HUDEP-2 (cell line): ENCODE measurements at regions not wholly inside any gene's neighbourhood (a gene's known extent, or its start where the extent isn't known, plus 50 kb on each side); places are given as distances from the start of the nearest gene placed in this dataset.

ENCODE experiments used
- DNase-seq, 76 experiments: peaks; one replicate each; lab custom pipeline; 2025; ENCODE audit not compliant: unreplicated experiment in 76 of 76; lab: John Stamatoyannopoulos, UW

DNA sequence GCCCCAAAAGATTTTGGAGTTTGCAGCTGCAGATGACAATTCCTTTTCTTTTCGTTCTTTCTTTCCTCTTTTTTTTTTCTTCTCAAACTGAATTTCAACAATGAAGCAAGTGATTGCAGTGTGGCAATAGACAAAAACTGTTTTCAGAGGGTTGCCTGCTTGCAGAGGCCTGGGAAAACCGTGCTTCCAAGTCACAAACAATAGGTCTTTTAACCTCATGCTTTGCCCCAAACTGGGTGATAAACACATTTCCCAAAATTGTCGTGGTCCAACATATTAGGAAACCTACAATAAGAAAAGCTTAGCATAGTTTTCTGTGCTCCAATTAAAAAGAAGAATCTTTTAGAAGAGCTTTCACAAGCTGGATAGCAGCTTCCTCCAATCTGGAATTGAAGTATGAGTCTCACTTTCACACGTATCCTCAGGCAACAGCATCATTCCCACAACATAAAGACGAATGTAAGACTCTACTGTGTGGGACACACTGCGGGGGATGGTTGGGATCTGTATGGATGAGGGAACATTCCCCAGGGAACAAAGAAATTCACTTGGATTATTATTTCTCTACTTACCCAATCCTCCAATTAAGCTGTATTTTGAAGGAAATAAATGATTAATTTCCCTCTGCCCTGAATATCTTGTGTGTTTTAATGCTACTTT lies 656.1 kb downstream of the RNF144A start:
- DNase-seq = no peak

GRCh38 chr2:7574385-7574784 lies 657.2 kb downstream of the RNF144A start:
- no peak for DNase-seq

DNA sequence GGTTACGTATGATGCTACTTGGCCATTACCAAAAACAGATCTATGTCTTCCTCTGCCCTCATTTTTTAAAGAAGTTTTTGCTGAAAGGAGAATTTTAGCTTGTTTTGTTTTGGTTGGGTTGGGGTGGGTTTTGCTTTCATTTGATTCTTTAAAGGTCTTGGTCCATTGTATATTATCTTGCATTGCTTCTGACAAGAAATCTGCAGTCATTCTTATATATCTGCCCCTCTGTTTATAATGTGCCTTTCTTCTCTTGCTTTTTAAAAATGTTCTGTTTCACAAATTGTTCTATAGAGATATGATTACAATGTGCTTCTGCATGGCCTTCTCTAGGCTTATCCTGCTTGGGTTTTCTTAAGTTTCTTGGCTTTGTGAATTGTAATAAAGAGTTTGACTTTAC lies 660.6 kb downstream of the RNF144A start:
- no peak for DNase-seq

DNA sequence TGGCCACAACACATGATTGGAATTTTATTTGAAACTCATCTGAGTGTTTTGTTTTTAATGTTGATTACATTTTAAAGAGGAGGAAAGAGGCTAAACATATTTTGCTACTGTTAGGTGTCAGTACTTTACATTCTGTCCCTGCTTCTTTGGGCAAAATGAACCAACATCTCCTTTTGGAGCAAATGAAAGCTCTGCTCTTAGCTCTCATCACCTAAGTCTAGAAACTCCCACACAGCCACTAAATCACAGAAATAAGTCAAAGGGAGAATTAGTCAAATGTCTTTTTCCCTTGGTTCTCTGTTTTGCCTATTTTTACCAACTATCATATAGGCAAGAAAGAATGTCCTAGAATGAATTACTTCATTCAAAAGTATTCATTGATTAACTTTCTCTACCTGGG lies 666.8 kb downstream of the RNF144A start:
- no peak for DNase-seq

DNA sequence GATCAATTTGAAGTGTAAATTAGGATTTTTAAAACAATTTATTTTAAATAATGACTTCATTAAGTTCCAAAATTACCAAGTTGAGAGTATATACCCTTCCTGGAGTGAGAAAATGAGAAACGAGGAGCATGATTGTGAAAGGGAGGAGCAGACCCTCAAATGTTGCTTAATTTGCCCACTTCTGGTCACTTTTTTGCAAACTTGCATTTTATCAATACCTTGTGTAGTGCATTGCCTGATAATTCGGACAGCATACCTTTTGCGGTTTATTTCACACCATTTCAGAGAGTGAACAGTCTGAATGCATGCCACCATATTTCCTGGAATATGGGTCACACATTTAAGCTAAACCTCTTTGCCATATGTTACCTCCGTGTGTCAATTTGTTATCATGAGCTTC lies 669.7 kb downstream of the RNF144A start:
- DNase-seq = no peak

GRCh38 chr2:7588295-7588694 lies 671.1 kb downstream of the RNF144A start:
- no peak for DNase-seq

DNA sequence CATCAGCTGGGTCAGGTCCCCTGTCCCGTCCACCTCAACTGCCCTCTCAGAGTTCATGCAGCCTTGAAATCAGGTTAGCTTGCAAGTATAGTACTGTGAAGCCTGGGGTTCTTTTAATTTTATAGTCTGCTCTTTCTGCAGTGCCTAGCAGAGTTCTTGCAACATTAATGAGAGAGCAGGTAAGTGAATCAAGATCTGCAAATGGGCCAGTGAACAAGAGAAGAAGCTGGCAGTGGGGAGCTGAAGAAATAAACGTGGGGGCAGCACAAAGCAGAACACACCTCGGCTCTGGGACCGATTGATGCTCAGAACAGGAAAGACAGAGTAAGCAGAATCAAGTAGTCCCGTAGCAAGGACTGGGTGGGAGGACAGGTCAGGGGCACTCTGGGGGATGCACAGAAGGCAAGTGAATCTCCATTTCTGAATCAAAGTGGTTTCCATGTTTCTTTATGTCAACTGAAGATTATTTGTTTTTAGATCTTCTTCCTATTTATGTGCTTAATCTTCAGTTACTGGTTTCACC lies 675.5 kb downstream of the RNF144A start:
- DNase-seq = no peak

DNA sequence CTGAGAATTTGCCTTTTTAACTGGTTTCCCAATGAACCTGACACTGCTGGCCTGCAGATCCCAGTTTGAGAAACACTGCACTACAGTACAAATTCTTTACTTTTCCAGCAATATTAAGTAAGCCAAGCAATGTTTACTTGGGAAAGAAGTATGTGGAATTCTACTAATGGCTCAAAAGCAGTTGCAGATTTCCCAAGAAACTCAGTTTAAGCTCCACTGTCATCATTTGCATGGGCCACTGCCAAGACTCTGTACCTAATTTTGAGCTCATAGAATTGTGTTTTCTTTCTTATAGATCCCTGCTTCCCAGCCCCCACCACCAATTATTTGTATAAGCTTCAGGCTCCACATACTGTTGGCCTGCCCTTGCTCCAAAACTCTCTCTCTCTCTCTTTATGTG lies 676.1 kb downstream of the RNF144A start:
- no peak for DNase-seq

- DNase-seq = no peak
These were observed 677.0 kb downstream of the RNF144A start for GRCh38 chr2:7594211-7594610.

DNA sequence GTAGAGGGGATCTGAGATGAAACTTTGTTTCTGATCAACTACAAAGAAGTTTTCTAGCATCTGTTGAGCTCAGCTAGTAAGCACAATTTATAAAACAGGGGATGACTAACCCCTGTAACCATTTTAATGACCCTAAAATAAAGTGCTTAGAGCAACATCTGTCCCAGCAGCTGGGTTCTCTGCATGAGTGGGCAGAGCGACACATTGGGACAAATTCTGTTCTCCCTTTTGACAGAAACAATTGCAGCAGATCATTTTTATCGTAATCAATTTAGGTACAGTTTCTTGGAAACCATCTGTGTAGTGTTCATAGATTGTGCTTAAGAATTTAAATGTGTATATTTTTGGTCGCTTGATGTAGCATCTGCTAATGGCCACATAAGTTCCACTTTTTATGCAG lies 678.0 kb downstream of the RNF144A start:
- DNase-seq = no peak

DNA sequence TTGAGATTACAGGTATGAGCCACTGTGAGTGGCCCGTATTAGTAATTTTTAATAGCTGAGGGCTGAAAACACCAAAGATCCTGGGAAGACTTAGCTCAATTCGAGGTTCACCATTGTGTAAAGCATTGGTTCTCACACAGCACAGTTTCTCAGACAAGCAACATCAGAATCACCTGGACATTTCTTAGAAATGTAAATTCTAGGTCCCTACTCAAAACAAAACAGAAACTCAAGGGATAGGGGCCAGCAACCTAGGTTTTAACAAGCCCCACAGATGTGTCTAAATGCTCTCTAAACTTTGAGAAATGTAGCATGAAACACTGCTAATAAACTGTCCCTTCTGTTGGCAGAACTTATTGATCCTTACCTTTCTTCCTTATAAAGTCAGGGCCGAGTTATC lies 681.2 kb downstream of the RNF144A start:
- no peak for DNase-seq

DNA sequence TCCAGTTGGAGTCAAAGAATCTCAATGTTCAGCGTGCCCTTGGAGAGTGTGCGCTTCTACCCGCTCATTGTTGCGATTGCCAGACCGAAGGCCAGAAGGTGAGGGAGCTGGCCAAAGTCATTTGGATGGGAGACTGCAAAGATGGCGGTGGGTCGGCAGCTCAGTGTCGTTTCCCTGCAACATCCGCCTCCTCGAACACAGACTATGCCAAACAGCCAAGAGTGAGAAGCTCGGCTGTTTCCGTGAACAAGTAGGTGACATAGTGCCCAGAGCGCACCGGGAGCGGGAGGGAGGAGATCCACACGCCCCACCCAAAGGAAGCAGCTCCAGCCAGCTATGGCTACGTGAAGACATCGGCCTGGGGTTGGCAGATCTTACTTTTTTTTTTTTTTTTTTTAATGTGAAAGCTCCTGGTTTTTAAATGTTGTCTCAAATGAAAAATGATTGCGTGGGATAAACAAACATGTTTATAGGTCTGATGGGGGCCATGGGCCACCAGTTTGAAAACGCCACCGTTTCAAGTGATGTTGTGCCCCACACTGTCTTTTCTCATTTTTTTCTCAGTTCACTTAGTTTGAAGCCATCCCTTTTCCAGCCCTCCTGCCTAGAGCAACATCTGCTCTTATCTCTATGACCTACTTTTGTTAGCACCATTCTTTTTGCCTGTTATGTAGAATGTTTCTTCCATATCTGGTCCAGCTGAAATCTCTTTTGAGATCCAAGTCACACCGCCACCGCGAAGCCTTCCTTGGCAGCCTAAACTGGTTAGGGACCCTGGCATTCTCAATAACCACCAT lies 682.4 kb downstream of the RNF144A start:
- no peak for DNase-seq

- DNase-seq = no peak
These were observed 684.8 kb downstream of the RNF144A start for GRCh38 chr2:7601990-7602389.

- DNase-seq = no peak
These were observed 687.2 kb downstream of the RNF144A start for GRCh38 chr2:7604456-7604855.

- DNase-seq = no peak
These were observed 690.4 kb downstream of the RNF144A start for GRCh38 chr2:7607441-7608173.

- DNase-seq = no peak
These were observed 692.3 kb downstream of the RNF144A start for GRCh38 chr2:7609556-7609955.

GRCh38 chr2:7609974-7610373 lies 692.8 kb downstream of the RNF144A start:
- no peak for DNase-seq

GRCh38 chr2:7611750-7612149 lies 694.5 kb downstream of the RNF144A start:
- no peak for DNase-seq

- DNase-seq = no peak
These were observed 695.8 kb downstream of the RNF144A start for GRCh38 chr2:7612969-7613368.

DNA sequence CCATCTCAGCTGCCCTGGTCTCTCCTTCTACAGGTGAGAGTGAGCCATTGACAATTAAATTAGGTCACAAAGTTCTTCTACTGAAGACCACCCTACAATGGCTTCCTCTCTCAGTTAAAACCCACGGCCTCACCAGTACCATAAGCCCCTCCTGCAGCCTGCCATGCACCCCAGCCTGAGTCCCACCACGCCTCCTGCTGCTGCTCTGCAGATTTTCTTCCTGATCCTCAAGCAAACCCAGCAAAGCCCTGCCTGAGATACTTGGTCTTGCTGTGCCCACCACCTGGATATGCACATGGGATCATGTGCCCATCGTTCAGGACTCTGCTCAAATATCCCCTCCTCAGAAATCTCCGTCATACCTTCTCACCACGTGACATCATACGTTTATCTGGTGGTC lies 696.6 kb downstream of the RNF144A start:
- no peak for DNase-seq

DNA sequence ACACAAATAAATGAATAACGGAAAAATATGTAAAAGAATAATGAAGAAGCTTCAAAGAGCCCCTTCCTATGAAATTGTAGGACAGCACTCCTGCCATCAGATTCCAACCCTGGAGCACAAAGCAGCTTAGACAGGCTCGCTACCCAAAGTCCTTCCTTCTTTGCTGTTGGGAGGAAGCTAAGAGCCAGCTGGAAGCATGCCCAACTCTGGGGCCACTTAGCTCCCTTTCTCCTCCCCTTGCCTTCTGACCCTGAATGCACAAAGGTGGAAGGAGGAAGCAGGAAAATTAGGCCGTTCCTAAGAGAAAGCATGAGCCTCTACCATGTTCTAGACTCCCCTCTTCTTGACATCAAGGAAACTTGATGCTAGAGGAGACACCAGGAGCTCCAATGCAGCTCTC lies 700.8 kb downstream of the RNF144A start:
- DNase-seq = no peak
